Stimulated activated CD8-positive, alpha-beta memory T cell treated with anti-CD3 and anti-CD28 coated beads, Interleukin-2, amount 100 ng/mL, for 1 hour (primary cell): ENCODE measurements at regions not wholly inside any gene's neighbourhood (a gene's known extent, or its start where the extent isn't known, plus 50 kb on each side); places are given as distances from the start of the nearest gene placed in this dataset.

ENCODE experiments used
- DNase-seq, 2 donors: peaks; one replicate each; pipeline ENCODE4 v3.0.0-alpha.2; 2020; ENCODE audit warnings: low read depth in 2 of 2

- DNase-seq = no peak
These were observed 1019.2 kb downstream of the AACS start for GRCh38 chr12:126084480-126084879.

- DNase-seq = no peak
These were observed 1021.0 kb downstream of the AACS start for GRCh38 chr12:126086242-126086641.

GRCh38 chr12:126087692-126088091 lies 1022.5 kb downstream of the AACS start:
- DNase-seq = no peak

GRCh38 chr12:126093908-126094307 lies 1028.7 kb downstream of the AACS start:
- no peak for DNase-seq

- DNase-seq = no peak
These were observed 1030.7 kb downstream of the AACS start for GRCh38 chr12:126095748-126096510.

GRCh38 chr12:126106706-126107105 lies 1041.5 kb downstream of the AACS start:
- DNase-seq = no peak

- no peak for DNase-seq
These were observed 1042.4 kb downstream of the AACS start for GRCh38 chr12:126107659-126108058.

GRCh38 chr12:126108247-126108646 lies 1043.0 kb downstream of the AACS start:
- no peak for DNase-seq

GRCh38 chr12:126112141-126112540 lies 1046.9 kb downstream of the AACS start:
- no peak for DNase-seq

- DNase-seq = no peak
These were observed 1047.6 kb downstream of the AACS start for GRCh38 chr12:126112849-126113248.

GRCh38 chr12:126114441-126114840 lies 1049.2 kb downstream of the AACS start:
- no peak for DNase-seq

- no peak for DNase-seq
These were observed 1052.3 kb downstream of the AACS start for GRCh38 chr12:126117502-126117901.

- no peak for DNase-seq
These were observed 1074.1 kb downstream of the AACS start for GRCh38 chr12:126139355-126139754.

GRCh38 chr12:126144603-126145002 lies 1079.4 kb downstream of the AACS start:
- no peak for DNase-seq

GRCh38 chr12:126147321-126147720 lies 1082.1 kb downstream of the AACS start:
- no peak for DNase-seq

GRCh38 chr12:126156806-126157574 lies 1091.8 kb downstream of the AACS start:
- no peak for DNase-seq

- no peak for DNase-seq
These were observed 1092.3 kb downstream of the AACS start for GRCh38 chr12:126157575-126157966.

- DNase-seq = no peak
These were observed 1093.9 kb downstream of the AACS start for GRCh38 chr12:126159139-126159538.

GRCh38 chr12:126160912-126161311 lies 1095.7 kb downstream of the AACS start:
- DNase-seq = no peak

GRCh38 chr12:126163984-126164383 lies 1098.7 kb downstream of the AACS start:
- DNase-seq = no peak

GRCh38 chr12:126171937-126172559 lies 1106.8 kb downstream of the AACS start:
- DNase-seq = no peak

GRCh38 chr12:126182619-126183236 lies 1117.5 kb downstream of the AACS start:
- DNase-seq = no peak
